ENCODE measurements at regions not wholly inside any gene's neighbourhood (a gene's known extent, or its start where the extent isn't known, plus 50 kb on each side); places are given as distances from the start of the nearest gene placed in this dataset.
"Not testable (repeated sequence)": the region's sequence is repeated elsewhere in the genome, so short reads cannot be mapped to it uniquely, and the experiment has no call there.

- H3K36me3 ChIP-seq (ENCODE audit: control insufficient read depth in 4 of 4, insufficient read depth in 3 of 4, low read depth in 1 of 4, low read length in 3 of 4) = no peaks in the 10 kb centered on the region
- no peaks in the 10 kb centered on the region for H3K9me3 ChIP-seq (ENCODE audit: control insufficient read depth in 4 of 4, low read length in 3 of 4)
- WGBS = 54% methylated on average over 1 of the region's 1 CpG
- no peak overlapping the region for H3K27ac ChIP-seq (ENCODE audit: low read depth in 1 of 2, low read length in 2 of 2)
- H3K4me3 ChIP-seq (ENCODE audit: low read depth in 1 of 3, low read length in 3 of 3) = no peak overlapping the region
- no peak overlapping the region for H3K9ac ChIP-seq (ENCODE audit: low read depth in 1 of 2, low read length in 2 of 2)
- H3K4me1 ChIP-seq (ENCODE audit: control insufficient read depth in 4 of 4, insufficient read depth in 4 of 4, low read length in 3 of 4) = no peaks in the 10 kb centered on the region
- DNase-seq (ENCODE audit: low spot score) = no peak
- TF ChIP-seq TAF1 (conservative IDR thresholded peaks at IDR 0.05) = no peak
- TF ChIP-seq YY1 (IDR thresholded peaks at IDR 0.05) = no peak
- no peak for TF ChIP-seq HNF4G (IDR thresholded peaks at IDR 0.05)
- TF ChIP-seq HNF4A (conservative IDR thresholded peaks at IDR 0.05) = no peak
- no peak for TF ChIP-seq REST (IDR thresholded peaks at IDR 0.05)
- no peak for TF ChIP-seq CTCF (IDR thresholded peaks at IDR 0.05; ENCODE audit: low read depth, low read length, missing input control)
- TF ChIP-seq FOXA2 (IDR thresholded peaks at IDR 0.05) = no peak
- no peak for TF ChIP-seq FOXA1 (IDR thresholded peaks at IDR 0.05)
- TF ChIP-seq ZBTB33 (IDR thresholded peaks at IDR 0.05) = no peak
- no peak for TF ChIP-seq SP1 (IDR thresholded peaks at IDR 0.05)
- TF ChIP-seq MAX (IDR thresholded peaks at IDR 0.05) = no peak
- TF ChIP-seq RAD21 (IDR thresholded peaks at IDR 0.05) = no peak
- TF ChIP-seq GABPA (IDR thresholded peaks at IDR 0.05 in 1 of 2, conservative IDR thresholded peaks at IDR 0.05 in 1 of 2) = no peak
- TF ChIP-seq JUND (IDR thresholded peaks at IDR 0.05) = no peak
- TF ChIP-seq NR2F2 (IDR thresholded peaks at IDR 0.05) = no peak
- TF ChIP-seq EGR1 (IDR thresholded peaks at IDR 0.05; ENCODE audit: low read depth in 2 of 2) = no peak
- no peak for TF ChIP-seq RXRA (IDR thresholded peaks at IDR 0.05)
- no peak for TF ChIP-seq ATF3 (IDR thresholded peaks at IDR 0.05)
- no peaks in the 10 kb centered on the region for H3K27me3 ChIP-seq (ENCODE audit: control insufficient read depth in 4 of 4, insufficient read depth in 4 of 4, low read length in 3 of 4)
Measured at GRCh38 chr1:188652678-188653077, 1823.9 kb downstream of the PLA2G4A start.

GRCh38 chr1:188655966-188656365, 1821.7 kb downstream of the BRINP3 start:
- not testable (repeated sequence) for DNase-seq (ENCODE audit: low spot score); H3K9ac ChIP-seq (ENCODE audit: low read depth in 1 of 2, low read length in 2 of 2); H3K9me3 ChIP-seq (ENCODE audit: control insufficient read depth in 4 of 4, low read length in 3 of 4); H3K27ac ChIP-seq (ENCODE audit: low read depth in 1 of 2, low read length in 2 of 2); H3K4me3 ChIP-seq (ENCODE audit: low read depth in 1 of 3, low read length in 3 of 3); H3K4me1 ChIP-seq (ENCODE audit: control insufficient read depth in 4 of 4, insufficient read depth in 4 of 4, low read length in 3 of 4); H3K36me3 ChIP-seq (ENCODE audit: control insufficient read depth in 4 of 4, insufficient read depth in 3 of 4, low read depth in 1 of 4, low read length in 3 of 4); H3K27me3 ChIP-seq (ENCODE audit: control insufficient read depth in 4 of 4, insufficient read depth in 4 of 4, low read length in 3 of 4)
- WGBS = 88% methylated on average over 16 of the region's 16 CpGs

Data from liver (tissue), 8 donors.